HepG2 (cell line): ENCODE measurements at regions not wholly inside any gene's neighbourhood (a gene's known extent, or its start where the extent isn't known, plus 50 kb on each side); places are given as distances from the start of the nearest gene placed in this dataset.

Experiments used
- ATAC-seq: fragments of 200-7000 bp; cut with Tn5 transposase; 3 replicates; pipeline ENCODE4 v1.9.1; 2020; ENCODE audit warnings: mild to moderate bottlenecking, moderate library complexity
- BruUV-seq: library from RNA; stranded (reverse); fragments of 400-500 nt; replicated peaks from 2 replicates; lab custom pipeline; 2021; lab: Mats Ljungman, UMichigan
- CTCF ChIA-PET: fragments of 300-600 bp; formaldehyde crosslinking; extraction: SDS; loops from one replicate; lab custom pipeline; 2021; ENCODE audit warnings: low total read pairs, inconsistent platforms, low intra/inter-chr PET ratio; lab: Yijun Ruan, JAX
- POLR2A ChIA-PET: fragments of 350-600 bp; sonication (Branson Sonifier 250); formaldehyde crosslinking; loops from one replicate; lab custom pipeline; 2020; ENCODE audit warnings: antibody characterized with exemption, inconsistent platforms; lab: Yijun Ruan, JAX
- DNase-seq: peaks from one replicate; pipeline ENCODE4 v3.0.0-alpha.2; 2015; ENCODE audit warnings: low spot score
- FAIRE-seq: peaks from 3 replicates; lab custom pipeline; 2011; peaks lifted over from hg19 to GRCh38; lab: Jason Lieb, UNC
- H2AFZ ChIP-seq: one replicate; pipeline ENCODE4 v1.6.1; 2011; ENCODE audit warnings: low read length, inconsistent platforms
- H3K27ac ChIP-seq: fragments of 300-600 bp; 3 replicates; pipeline ENCODE4 v1.8.0; 2011; ENCODE audit warnings: mixed run types, mild to moderate bottlenecking, mixed read lengths, low read length, inconsistent platforms; ENCODE audit not compliant: insufficient read depth; ENCODE audit errors: extremely low read length
- H3K27me3 ChIP-seq, 2 experiments: fragments of 200-600 bp in 1 of 2; 2 replicates in 1 of 2; 3 replicates in 1 of 2; pipeline versions ENCODE4 v1.6.0 to v1.8.0; 2011; ENCODE audit warnings: low read length in 2 of 2, mild to moderate bottlenecking in 2 of 2, moderate library complexity in 2 of 2, inconsistent platforms in 1 of 2; ENCODE audit not compliant: insufficient read depth in 2 of 2, control insufficient read depth in 1 of 2
- H3K36me3 ChIP-seq, 2 experiments: fragments of 200-600 bp in 1 of 2; replicated peaks in 1 of 2; 2 replicates in 1 of 2; 3 replicates in 1 of 2; pipeline versions ENCODE4 v1.5.1 to v1.8.0; 2011; ENCODE audit warnings: low read length in 2 of 2, inconsistent platforms in 1 of 2; ENCODE audit not compliant: insufficient read depth in 2 of 2, control insufficient read depth in 1 of 2
- H3K4me1 ChIP-seq: 2 replicates; pipeline ENCODE4 v1.5.1; 2012; ENCODE audit warnings: low read length, inconsistent platforms; ENCODE audit not compliant: insufficient read depth
- H3K4me2 ChIP-seq: 2 replicates; pipeline ENCODE4 v1.6.0; 2011; ENCODE audit warnings: low read depth, low read length, inconsistent platforms
- H3K4me3 ChIP-seq, 3 experiments: fragments of 200-600 bp in 1 of 3; sonication (generic), shearing (Covaris generic) in 1 of 3; replicated peaks in 1 of 3; 2 replicates each; pipeline ENCODE4 v1.5.1; 2011 to 2016; ENCODE audit warnings: low read length in 3 of 3, inconsistent platforms in 2 of 3, low read depth in 2 of 3, mild to moderate bottlenecking in 2 of 3, control low read depth in 1 of 3, mixed read lengths in 1 of 3; ENCODE audit not compliant: insufficient read depth in 1 of 3
- H3K79me2 ChIP-seq: one replicate; pipeline ENCODE4 v1.6.1; 2011; ENCODE audit warnings: low read length, inconsistent platforms; ENCODE audit not compliant: insufficient read depth
- H3K9ac ChIP-seq: 2 replicates; pipeline ENCODE4 v1.6.0; 2011; ENCODE audit warnings: mild to moderate bottlenecking, low read depth, low read length, inconsistent platforms; ENCODE audit not compliant: insufficient read depth
- H3K9me3 ChIP-seq: 2 replicates; pipeline ENCODE4 v1.5.1; 2012; ENCODE audit warnings: mild to moderate bottlenecking, low read length
- H4K20me1 ChIP-seq: 2 replicates; pipeline ENCODE4 v1.6.0; 2011; ENCODE audit warnings: inconsistent platforms, mild to moderate bottlenecking, low read length, moderate library complexity; ENCODE audit not compliant: insufficient read depth
- ASH2L ChIP-seq: fragments of 300-600, 200-600 bp; sonication (generic); IDR thresholded peaks from 2 replicates; pipeline ENCODE4 v1.7.0; 2017; ENCODE audit warnings: low read depth, mild to moderate bottlenecking, moderate library complexity, mixed read lengths, low read length; ENCODE audit not compliant: insufficient read length
- CSRNP2 ChIP-seq: sonication (generic); formaldehyde crosslinking; conservative IDR thresholded peaks from 2 replicates; pipeline ENCODE4 v1.8.0; 2022; ENCODE audit warnings: low read depth, missing genetic modification reagents
- POLR2AphosphoS5 ChIP-seq: IDR thresholded peaks from 2 replicates; pipeline ENCODE4 v1.6.1; 2012; ENCODE audit warnings: low read depth, low read length
- YY1 ChIP-seq: IDR thresholded peaks from 2 replicates; pipeline ENCODE4 v1.6.1; 2011; ENCODE audit warnings: low read length, low read depth, moderate library complexity, mild to moderate bottlenecking; ENCODE audit not compliant: insufficient read depth, insufficient replicate concordance
- ZNF326 ChIP-seq: sonication (generic); formaldehyde crosslinking; IDR thresholded peaks from 2 replicates; pipeline ENCODE4 v1.4.0; 2020; ENCODE audit warnings: missing genetic modification reagents, borderline replicate concordance
- ZZZ3 ChIP-seq: sonication (generic); formaldehyde crosslinking; IDR thresholded peaks from 2 replicates; pipeline ENCODE4 v1.4.0; 2020; ENCODE audit warnings: missing genetic modification reagents, mild to moderate bottlenecking, borderline replicate concordance
- WGBS: methylation state at CpG from one replicate; pipeline ENCODE4 v1.1.6; 2017; ENCODE audit warnings: low lambda C conversion rate; 5-methylcytosine and 5-hydroxymethylcytosine counted together
- in situ Hi-C: cut with HindIII; loops from 2 replicates; pipeline ENCODE4 v1.10.0; 2017; ENCODE audit warnings: low pct_unique_long_range_greater_than_20kb; ENCODE audit not compliant: extremely low pct_ligation_motif_present
- intact Hi-C: fragments of 100-400 bp; cut with micrococcal nuclease; formaldehyde crosslinking; loops from one replicate; pipeline ENCODE4 v1.10.0; 2022; ENCODE audit not compliant: unreplicated experiment
- TF ChIP-seq, protein P1 (sequence below): sonication (generic); formaldehyde crosslinking; conservative IDR thresholded peaks from 2 replicates; pipeline ENCODE4 v1.8.0; 2022; ENCODE audit warnings: missing genetic modification reagents

- TF ChIP-seq ASH2L (no peak), YY1 (no peak)
- TF ChIP-seq, protein P1, sequence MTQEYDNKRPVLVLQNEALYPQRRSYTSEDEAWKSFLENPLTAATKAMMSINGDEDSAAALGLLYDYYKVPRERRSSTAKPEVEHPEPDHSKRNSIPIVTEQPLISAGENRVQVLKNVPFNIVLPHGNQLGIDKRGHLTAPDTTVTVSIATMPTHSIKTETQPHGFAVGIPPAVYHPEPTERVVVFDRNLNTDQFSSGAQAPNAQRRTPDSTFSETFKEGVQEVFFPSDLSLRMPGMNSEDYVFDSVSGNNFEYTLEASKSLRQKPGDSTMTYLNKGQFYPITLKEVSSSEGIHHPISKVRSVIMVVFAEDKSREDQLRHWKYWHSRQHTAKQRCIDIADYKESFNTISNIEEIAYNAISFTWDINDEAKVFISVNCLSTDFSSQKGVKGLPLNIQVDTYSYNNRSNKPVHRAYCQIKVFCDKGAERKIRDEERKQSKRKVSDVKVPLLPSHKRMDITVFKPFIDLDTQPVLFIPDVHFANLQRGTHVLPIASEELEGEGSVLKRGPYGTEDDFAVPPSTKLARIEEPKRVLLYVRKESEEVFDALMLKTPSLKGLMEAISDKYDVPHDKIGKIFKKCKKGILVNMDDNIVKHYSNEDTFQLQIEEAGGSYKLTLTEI: no peak
These were observed 802.0 kb downstream of the KCNA4 start (continued) for GRCh38 chr11:29214833-29215232.

DNA sequence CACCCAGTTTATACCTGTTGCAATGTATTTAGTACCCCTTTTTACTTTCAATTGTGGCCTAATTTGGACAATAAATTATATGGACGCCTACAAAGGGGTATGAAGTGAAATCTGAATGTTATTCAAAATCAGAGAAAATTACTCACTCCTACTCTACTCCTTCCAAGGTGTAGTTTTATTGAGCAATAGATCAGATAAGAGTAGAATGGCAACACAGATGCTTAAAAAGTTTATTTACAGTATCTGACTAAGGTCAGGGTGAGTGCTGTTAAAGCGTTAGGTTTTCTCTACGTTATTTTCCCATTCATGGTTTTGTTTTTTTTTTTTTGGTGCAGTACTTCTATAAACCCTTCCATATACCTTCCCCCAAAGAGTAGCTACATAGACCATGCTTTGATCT is 805.6 kb downstream of the KCNA4 start:
- no peak for DNase-seq
- no peak for ATAC-seq
- Histone ChIP-seq H3K9me3 (peaks cover 4% of the 10 kb centered on the region; the same call in 1 of the 2 replicates), H3K27ac (no peak overlapping the region), H4K20me1 (no peaks in the 10 kb centered on the region), H3K9ac (no peak overlapping the region), H3K79me2 (no peaks in the 10 kb centered on the region), H2AFZ (no peak overlapping the region), H3K36me3 (no peaks in the 10 kb centered on the region), H3K4me2 (no peak overlapping the region), H3K4me1 (no peaks in the 10 kb centered on the region), H3K27me3 (no peaks in the 10 kb centered on the region), H3K4me3 (no peak overlapping the region)
- intact Hi-C loops (no loop called here), in situ Hi-C loops (no loop called here)
- ChIA-PET POLR2A (no interaction called here), CTCF (no interaction called here)
- no peak for FAIRE-seq
- no peak for TF ChIP-seq POLR2AphosphoS5
- TF ChIP-seq ZZZ3 (CRISPR knock-in tag): no peak
- no peak for TF ChIP-seq ZNF326 (CRISPR knock-in tag)
- TF ChIP-seq CSRNP2 (CRISPR knock-in tag): no peak
- WGBS: 22% methylated on average over 3 of the region's 3 CpGs
- no TSS peak for BruUV-seq
